KG1 (cell line): ENCODE measurements at regions not wholly inside any gene's neighbourhood (a gene's known extent, or its start where the extent isn't known, plus 50 kb on each side); places are given as distances from the start of the nearest gene placed in this dataset.
"Not testable (repeated sequence)": the region's sequence is repeated elsewhere in the genome, so short reads cannot be mapped to it uniquely, and the experiment has no call there.

ENCODE experiments used
- DNase-seq: peaks from one replicate; lab custom pipeline; 2025; lab: John Stamatoyannopoulos, UW

DNA sequence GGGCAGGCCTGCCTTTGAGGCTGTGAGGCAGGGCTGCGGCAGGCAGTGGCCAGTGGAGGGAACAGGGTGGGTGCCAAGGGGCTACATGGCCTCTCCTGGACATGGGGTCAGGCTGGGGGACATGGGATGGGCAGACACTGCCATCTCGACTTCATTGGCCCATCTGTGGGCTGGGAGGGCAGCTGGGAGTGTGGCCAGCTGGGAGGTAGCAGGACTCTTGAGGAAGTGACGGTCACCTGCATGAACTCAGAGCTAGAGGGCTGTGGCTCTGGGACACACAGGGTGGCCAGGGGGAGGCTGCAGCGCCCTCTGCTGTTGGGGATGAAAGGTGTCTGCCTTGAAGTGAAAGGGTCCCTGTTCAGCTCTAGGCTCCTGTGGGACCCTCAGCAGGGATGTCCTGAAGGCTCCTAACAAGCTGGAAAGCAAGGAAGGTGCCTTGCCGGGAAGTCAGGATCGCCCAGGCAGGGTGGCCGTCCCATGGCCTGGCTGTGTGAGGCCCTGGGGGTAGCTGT is 244.0 kb downstream of the ANKRD30B start:
- DNase-seq = not testable (repeated sequence)

- not testable (repeated sequence) for DNase-seq
These were observed 244.8 kb downstream of the ANKRD30B start for GRCh38 chr18:14992758-14993157.

DNA sequence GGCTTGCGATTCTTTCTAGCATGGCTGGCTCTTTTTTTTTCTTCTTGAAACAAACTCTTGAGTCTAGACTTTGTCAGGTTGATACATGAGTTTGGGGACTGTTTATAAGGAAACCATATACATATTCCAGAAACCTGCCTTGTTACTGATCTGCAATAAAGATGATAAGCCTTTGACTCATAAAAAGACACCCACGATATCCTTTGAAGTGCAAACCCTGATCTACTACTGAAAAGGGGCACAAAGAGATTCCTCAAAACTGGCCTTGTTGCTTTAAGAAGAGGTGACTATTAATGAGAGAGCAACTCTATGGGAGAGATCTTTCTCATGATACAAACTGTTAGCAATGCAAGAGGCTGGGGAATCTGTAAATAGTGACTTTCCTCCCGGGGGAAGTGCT is 247.1 kb downstream of the ANKRD30B start:
- DNase-seq = not testable (repeated sequence)

DNA sequence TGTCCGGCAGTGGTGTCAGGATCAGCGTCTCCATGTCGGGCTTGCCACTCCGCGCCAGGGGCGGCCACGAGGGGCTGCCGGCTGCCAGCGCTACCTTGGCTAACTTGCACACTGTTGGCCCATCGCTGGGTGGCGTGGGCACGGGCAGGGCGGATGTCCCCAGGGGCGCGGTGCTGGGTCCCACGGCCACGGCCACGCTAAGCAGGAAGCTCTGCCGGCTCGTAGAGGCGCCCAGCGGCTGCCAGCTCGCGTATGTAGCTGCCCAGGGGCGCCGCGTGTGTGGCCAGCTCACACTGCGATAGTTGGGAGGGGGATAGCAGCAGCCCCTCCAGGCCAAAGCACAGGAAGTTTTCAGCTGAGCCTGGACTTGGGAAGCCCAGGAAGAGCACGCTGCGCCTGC is 249.4 kb downstream of the ANKRD30B start:
- DNase-seq = no peak

- not testable (repeated sequence) for DNase-seq
These were observed 249.9 kb downstream of the ANKRD30B start for GRCh38 chr18:14997899-14998298.

DNA sequence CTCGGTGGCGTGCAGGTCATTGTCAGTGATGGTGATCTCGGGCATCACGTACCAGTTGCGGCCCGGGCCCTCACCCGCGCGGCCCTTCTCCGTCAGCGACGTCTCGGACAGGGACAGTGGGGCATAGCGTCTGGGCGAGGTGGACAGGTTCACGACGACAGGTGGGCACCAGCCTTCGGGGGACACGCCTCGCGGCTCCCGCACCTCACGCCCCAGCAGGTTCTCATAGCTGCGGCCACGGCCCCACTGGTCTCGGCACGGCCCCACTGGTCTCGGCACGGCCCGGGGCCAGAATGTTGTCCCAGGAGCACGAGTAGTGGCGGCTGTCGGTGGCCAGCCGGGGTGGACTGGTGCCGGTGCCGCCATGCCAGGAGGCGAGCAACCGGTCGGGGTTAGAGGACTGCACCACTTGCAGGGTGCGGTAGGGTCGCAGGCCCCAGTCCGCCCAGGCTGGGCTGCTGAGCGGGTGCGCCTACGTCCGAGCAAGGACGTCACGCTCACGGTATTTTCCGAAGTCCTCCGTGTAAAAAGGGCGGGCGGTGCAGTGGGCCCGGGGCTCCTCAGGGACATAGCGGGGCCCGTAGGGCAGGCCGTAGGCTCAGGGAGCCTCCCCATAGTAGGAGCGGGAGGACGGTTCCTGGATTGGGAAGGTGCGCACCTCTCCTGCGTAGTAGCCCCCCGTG is 250.5 kb downstream of the ANKRD30B start:
- DNase-seq = not testable (repeated sequence)

DNA sequence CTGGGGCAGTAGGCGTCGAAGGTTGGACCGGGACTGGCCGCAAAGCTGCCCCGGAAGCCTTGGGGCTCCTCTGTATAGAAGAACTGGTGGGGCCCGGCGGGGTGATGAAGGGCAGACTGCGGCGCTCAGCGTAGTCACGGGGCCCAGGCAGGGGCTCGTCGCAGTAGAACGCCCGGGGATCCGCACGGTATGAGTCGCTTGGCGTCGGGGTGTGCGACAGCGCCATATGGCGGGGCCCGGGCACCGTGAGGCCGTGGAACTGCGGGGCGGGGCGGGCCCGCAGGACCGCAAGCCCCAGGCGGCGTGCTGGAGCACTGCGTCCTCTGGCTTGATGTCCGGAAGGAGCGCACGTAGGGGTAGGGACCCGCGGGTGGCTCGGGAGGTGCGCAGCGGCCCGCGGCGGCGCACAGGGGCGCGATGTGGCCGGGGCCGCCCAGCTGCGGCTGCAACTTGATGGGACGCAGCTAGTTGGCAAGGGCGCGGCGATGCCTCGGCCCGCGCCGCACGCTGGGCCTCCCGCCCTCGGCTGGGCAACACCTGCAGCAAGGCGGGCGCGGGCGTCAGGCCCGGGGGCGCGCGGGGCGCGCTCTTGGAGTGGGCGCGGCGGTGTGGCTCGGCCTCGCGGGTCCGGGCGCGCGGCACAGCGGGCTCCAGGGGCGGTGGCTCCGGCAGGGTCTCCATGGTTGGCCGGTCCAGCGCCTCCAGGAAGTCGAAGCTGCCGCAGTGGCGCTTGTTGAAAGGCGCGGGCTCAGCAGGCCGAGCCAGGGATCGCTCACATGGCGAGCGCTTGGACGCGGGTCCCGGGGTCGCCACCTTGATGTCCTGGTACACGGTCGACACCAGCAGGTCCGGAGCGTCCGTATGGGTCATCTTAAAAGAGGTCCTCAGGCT is 251.4 kb downstream of the ANKRD30B start:
- no peak for DNase-seq

GRCh38 chr18:15000119-15001037 is 252.4 kb downstream of the ANKRD30B start:
- DNase-seq = not testable (repeated sequence)

DNA sequence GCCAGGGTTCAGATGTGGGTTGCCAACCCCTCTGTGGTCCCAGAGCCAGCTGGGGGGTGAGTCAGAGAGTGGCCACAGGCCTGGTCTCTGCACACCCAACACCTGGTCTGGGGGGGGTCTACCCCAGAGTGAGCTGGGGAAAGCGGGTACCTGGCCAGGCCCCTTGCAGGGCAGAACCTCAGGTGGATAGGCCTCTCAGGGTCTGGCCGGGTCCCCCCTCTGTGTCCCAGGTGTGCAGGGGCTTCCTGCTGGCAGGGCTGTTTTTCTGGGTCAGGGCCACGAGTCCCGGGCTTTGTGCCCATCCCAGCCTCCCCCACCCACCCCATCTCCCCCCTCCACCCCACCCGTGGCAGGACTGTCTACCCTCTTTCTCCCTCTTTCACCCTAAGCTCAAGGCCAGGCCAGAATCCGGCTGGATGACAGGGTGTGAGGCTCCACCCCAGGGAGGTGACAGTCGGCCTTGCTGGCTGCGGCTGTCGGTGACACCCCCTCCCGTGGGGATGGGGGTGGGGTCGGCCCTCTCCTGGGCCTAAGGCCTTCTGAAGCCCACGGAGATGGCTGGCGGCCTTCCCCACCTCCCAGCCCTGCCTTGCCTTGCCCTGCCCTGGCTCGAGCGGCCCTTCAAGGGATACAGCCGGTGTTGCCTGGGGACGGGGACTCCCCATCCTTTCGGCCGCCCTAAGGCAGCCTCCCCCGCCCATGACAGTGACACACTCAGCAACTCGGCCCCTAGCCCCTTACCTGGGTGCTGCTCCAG is 253.2 kb downstream of the ANKRD30B start:
- not testable (repeated sequence) for DNase-seq

- DNase-seq = not testable (repeated sequence)
These were observed 253.8 kb downstream of the ANKRD30B start for GRCh38 chr18:15001795-15002107.

DNA sequence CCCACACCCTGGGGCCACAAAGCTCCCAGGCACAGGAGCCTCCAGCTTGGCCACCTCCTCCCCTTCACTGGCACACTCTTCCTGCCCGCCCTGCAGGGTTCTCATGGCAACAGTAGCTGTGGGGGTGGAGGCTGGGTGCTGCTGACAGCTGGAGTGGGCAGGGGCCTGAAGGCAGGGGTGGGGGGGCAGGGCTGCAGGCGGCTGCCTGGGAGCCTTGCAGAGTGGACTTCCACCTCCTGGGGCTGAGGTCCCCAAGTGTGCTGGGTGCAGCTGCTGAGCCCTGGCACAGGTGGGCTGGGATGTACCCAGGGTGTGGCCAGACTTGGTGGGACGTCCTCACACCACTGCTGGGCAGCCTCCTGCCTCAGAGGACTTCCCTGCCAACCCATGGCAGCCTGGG is 254.8 kb downstream of the ANKRD30B start:
- not testable (repeated sequence) for DNase-seq

GRCh38 chr18:15003231-15003630 is 255.3 kb downstream of the ANKRD30B start:
- not testable (repeated sequence) for DNase-seq

GRCh38 chr18:15003636-15004269 is 255.8 kb downstream of the ANKRD30B start:
- DNase-seq = not testable (repeated sequence)

DNA sequence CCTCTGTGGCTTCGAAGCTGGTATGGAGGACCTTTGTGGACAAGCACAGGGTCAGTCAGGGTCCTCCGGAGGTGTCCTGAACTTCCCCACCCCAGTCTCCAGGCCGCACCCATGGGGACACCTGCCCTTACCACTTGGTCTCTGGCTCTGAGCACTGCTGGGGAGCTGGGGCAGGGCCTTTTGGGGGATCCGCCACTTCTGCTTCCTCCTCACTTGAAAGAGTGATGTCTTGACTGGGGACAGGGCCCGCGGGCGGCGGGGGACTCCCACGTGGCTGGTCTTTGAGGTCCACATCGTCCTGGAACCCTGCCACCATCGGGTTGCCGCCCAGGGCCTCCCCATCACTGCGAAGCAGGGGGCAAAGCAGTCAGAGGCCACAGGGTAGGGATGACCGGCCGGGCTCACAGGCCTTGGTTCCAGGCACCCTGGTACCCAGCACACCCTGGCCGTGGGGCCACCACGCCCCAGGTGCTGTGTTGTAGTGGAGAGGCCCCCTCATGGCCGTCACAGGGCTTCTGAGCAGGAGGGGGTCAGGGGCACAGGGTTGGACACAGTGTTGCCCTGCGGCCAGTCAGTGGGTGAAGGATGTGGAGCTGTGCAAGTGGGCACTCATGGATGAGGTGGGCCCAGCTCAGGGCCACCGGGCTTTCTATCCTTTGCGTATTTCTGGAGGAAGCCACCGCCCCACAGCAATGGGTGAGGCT is 256.4 kb downstream of the ANKRD30B start:
- not testable (repeated sequence) for DNase-seq

DNA sequence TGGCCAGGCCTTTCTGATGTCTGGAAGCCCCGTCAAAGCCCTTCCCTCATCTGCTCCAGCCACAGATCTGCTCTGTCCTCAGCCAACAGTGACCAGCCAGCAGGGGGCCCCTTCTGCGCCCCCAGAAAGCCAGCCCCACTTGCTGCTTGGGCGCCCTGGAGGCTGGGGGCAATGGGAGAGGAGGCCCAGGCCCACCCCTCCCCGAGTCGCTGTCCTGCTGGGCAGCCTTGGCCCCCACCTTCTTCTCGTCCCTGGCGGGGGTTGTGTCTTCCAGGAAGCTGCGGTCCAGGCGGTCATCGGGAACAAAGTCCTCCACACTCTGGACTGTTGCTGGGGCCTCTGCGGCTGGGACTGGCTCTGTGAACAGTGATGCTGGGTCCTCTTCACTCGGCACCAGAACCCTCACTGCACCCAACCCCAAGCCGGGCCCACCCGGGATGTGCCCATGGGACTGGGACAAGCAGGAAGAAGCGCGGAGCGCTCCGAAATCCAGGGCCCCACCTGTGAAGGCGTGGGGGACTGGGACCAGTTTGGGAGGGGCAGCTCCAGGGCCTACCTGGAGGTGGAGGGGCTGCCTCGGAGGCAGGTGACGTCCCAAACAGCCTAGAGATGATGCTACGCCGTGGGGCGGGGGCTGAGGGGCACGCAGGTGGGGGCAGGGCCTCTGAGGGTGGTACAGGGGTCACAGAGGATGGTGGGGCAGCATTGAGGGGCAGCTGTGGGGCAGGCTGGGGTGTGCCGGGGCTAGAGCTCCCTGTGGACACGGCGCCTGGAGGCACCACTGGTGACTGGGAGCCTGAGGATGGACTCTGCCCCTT is 257.6 kb downstream of the ANKRD30B start:
- no peak for DNase-seq

- not testable (repeated sequence) for DNase-seq
These were observed 258.6 kb downstream of the ANKRD30B start for GRCh38 chr18:15006616-15007015.

DNA sequence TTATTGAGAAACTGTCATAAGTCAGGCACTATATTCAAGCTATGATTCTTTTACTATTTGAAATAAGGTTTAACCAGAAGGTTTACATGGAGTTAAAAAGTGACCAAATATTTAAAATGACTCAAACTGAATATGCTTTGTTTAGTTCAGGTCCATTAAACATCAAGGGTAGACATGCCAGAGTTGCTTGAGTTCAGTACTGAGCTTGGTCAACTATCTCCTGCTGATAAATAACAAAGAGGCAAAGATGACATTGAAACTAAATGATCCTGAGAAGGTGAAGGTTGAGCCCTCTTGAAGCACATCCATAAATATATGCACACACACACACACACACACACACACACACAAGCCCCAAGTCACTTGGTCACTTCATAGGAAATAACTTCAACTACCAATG is 278.1 kb downstream of the ANKRD30B start:
- DNase-seq = not testable (repeated sequence)

- not testable (repeated sequence) for DNase-seq
These were observed 280.1 kb downstream of the ANKRD30B start for GRCh38 chr18:15028037-15028436.

GRCh38 chr18:15060279-15060880 is 312.4 kb downstream of the ANKRD30B start:
- DNase-seq = not testable (repeated sequence)
